ENCODE measurements at regions not wholly inside any gene's neighbourhood (a gene's known extent, or its start where the extent isn't known, plus 50 kb on each side); places are given as distances from the start of the nearest gene placed in this dataset.

- no peaks in the 10 kb centered on the region for H3K36me3 ChIP-seq (ENCODE audit: insufficient read depth, low read length, poor library complexity, severe bottlenecking)
- BruUV-seq (replicated peaks): no TSS peak
- TF ChIP-seq CTCF (conservative IDR thresholded peaks at IDR 0.05; ENCODE audit: low read depth, low read length): no peak
- no peak for TF ChIP-seq EZH2 (IDR thresholded peaks at IDR 0.05; ENCODE audit: borderline replicate concordance, low read depth, low read length, poor library complexity, severe bottlenecking)
- DNase-seq (ENCODE audit: low spot score): no peak
- POLR2A ChIA-PET (ENCODE audit: low non-redundant PET): no interaction called here
- H3K27me3 ChIP-seq (replicated peaks; ENCODE audit: insufficient read depth, low read depth, low read length, poor library complexity): no peaks in the 10 kb centered on the region
- intact Hi-C loops (cut with micrococcal nuclease; ENCODE audit: unreplicated experiment): no loop called here
- CTCF ChIA-PET: no interaction called here
- no peaks in the 10 kb centered on the region for H3K4me1 ChIP-seq (ENCODE audit: insufficient read depth, low read length, poor library complexity, severe bottlenecking)
- no peaks in the 10 kb centered on the region for H3K9me3 ChIP-seq (ENCODE audit: low read depth, low read length, poor library complexity, severe bottlenecking)
- H3K27ac ChIP-seq (ENCODE audit: low read depth, low read length, poor library complexity, severe bottlenecking): no peak overlapping the region
- no peak overlapping the region for H3K4me3 ChIP-seq (ENCODE audit: low read depth, low read length, poor library complexity, severe bottlenecking)
Measured at GRCh38 chr4:165556383-165556782, 177.6 kb downstream of the CPE start.

GRCh38 chr4:165560941-165561340 lies 182.1 kb downstream of the CPE start:
- BruUV-seq (replicated peaks): no TSS peak
- H3K4me1 ChIP-seq (ENCODE audit: insufficient read depth, low read length, poor library complexity, severe bottlenecking): no peaks in the 10 kb centered on the region
- CTCF ChIA-PET: no interaction called here
- no peaks in the 10 kb centered on the region for H3K9me3 ChIP-seq (ENCODE audit: low read depth, low read length, poor library complexity, severe bottlenecking)
- no peaks in the 10 kb centered on the region for H3K27me3 ChIP-seq (replicated peaks; ENCODE audit: insufficient read depth, low read depth, low read length, poor library complexity)
- H3K4me3 ChIP-seq (ENCODE audit: low read depth, low read length, poor library complexity, severe bottlenecking): no peak overlapping the region
- DNase-seq (ENCODE audit: low spot score): no peak
- H3K36me3 ChIP-seq (ENCODE audit: insufficient read depth, low read length, poor library complexity, severe bottlenecking): no peaks in the 10 kb centered on the region
- POLR2A ChIA-PET (ENCODE audit: low non-redundant PET): no interaction called here
- TF ChIP-seq CTCF (conservative IDR thresholded peaks at IDR 0.05; ENCODE audit: low read depth, low read length): no peak
- TF ChIP-seq EZH2 (IDR thresholded peaks at IDR 0.05; ENCODE audit: borderline replicate concordance, low read depth, low read length, poor library complexity, severe bottlenecking): no peak
- intact Hi-C loops (cut with micrococcal nuclease; ENCODE audit: unreplicated experiment): no loop called here
- H3K27ac ChIP-seq (ENCODE audit: low read depth, low read length, poor library complexity, severe bottlenecking): no peak overlapping the region

GRCh38 chr4:165563851-165564250 lies 185.0 kb downstream of the CPE start:
- DNase-seq (ENCODE audit: low spot score): no peak
- H3K4me3 ChIP-seq (ENCODE audit: low read depth, low read length, poor library complexity, severe bottlenecking): no peak overlapping the region
- TF ChIP-seq EZH2 (IDR thresholded peaks at IDR 0.05; ENCODE audit: borderline replicate concordance, low read depth, low read length, poor library complexity, severe bottlenecking): no peak
- TF ChIP-seq CTCF (conservative IDR thresholded peaks at IDR 0.05; ENCODE audit: low read depth, low read length): no peak
- no peaks in the 10 kb centered on the region for H3K4me1 ChIP-seq (ENCODE audit: insufficient read depth, low read length, poor library complexity, severe bottlenecking)
- BruUV-seq (replicated peaks): no TSS peak
- CTCF ChIA-PET: no interaction called here
- H3K27ac ChIP-seq (ENCODE audit: low read depth, low read length, poor library complexity, severe bottlenecking): no peak overlapping the region
- no peaks in the 10 kb centered on the region for H3K9me3 ChIP-seq (ENCODE audit: low read depth, low read length, poor library complexity, severe bottlenecking)
- no peaks in the 10 kb centered on the region for H3K27me3 ChIP-seq (replicated peaks; ENCODE audit: insufficient read depth, low read depth, low read length, poor library complexity)
- POLR2A ChIA-PET (ENCODE audit: low non-redundant PET): no interaction called here
- intact Hi-C loops (cut with micrococcal nuclease; ENCODE audit: unreplicated experiment): no loop called here
- H3K36me3 ChIP-seq (ENCODE audit: insufficient read depth, low read length, poor library complexity, severe bottlenecking): no peaks in the 10 kb centered on the region

Data from A673 (cell line).